Inflammatory macrophage (primary cell): ENCODE measurements at regions not wholly inside any gene's neighbourhood (a gene's known extent, or its start where the extent isn't known, plus 50 kb on each side); places are given as distances from the start of the nearest gene placed in this dataset.

Source experiments
- DNase-seq, 2 donors: peaks; one replicate each; pipeline ENCODE4 v3.0.0-alpha.2; 2020 to 2022

- DNase-seq: no peak
Measured at GRCh38 chr3:118541796-118542195, 492.9 kb downstream of the IGSF11 start.

GRCh38 chr3:118543832-118544231 lies 490.8 kb downstream of the IGSF11 start:
- DNase-seq: no peak

GRCh38 chr3:118544458-118544857 lies 490.2 kb downstream of the IGSF11 start:
- DNase-seq: no peak

DNA sequence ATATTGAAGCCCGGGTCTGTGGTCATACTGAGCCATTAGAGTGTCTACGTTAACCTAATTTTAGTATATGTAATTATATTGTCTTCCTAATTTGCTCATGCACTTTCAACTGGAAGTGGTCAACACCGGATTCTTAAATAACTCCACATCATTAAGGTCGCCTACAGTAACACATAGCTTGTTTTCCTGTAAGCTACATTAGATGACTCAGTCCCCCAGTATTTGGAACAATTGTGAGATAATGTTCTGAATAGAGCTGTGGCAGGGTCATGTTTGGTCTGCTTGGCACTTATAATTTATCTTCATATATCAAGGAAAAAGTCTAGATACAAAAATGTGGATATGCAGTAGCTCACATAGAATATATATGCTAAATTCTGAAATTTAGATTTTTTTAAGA lies 486.2 kb downstream of the IGSF11 start:
- no peak for DNase-seq

- DNase-seq: no peak
Measured at GRCh38 chr3:118550122-118550521, 484.5 kb downstream of the IGSF11 start.

DNA sequence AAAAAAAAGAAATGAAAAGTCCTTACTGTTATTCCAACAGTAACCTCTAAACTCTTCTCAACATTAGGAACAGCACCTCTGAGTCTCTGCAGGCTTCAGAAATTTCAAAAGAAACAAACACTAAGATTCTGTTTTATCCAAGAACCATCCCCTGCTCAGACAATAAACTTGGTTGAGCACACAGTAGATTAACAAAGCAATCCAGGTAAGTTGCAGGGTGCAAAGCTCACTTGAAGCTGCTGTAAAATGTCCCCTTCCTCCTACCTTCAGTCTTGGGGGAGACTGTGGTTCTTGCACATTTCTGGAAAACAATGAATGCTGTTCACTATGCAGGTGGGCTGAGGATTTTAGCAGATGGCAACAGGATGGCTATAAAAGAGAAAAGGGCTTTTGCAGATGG lies 484.1 kb downstream of the IGSF11 start:
- no peak for DNase-seq

GRCh38 chr3:118554148-118554838 lies 480.4 kb downstream of the IGSF11 start:
- DNase-seq: no peak

- DNase-seq: no peak
Measured at GRCh38 chr3:118556983-118557382, 477.7 kb downstream of the IGSF11 start.

DNA sequence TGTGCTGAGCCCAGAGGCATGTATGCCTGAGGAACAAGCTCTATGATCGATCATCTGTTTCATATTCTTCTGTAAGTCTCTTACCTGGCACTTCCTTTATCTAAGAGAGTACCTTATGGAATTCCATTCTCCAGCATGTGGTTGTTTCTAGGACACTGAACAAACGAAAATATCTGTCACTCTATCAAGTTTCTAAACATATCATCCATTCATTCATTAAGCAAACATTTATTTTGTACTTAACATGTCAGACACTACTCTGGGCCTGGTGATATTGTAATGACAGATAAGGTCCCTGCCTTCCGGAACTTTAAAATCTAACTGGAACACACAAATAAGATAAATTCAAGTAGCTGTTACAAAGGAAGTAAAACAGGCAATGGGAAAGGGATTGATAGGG lies 477.1 kb downstream of the IGSF11 start:
- no peak for DNase-seq

DNA sequence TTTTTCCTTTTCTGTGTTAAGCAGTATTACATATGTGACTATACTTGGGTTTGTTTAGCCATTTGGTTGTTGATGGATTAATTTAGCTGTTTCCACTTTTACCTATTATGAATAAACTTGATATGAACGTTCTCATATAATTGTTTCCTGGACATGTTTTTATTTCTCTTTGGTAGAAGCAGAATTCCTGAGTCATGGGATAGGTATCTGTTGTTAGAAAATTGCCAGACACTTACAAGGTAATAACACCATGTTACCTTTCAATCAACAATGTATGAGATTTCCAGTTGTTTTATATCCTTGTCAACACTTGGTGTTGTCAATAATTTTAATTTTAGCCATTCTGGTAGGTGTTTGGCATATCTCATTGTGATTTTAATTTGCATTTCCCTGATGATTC lies 475.4 kb downstream of the IGSF11 start:
- no peak for DNase-seq

DNA sequence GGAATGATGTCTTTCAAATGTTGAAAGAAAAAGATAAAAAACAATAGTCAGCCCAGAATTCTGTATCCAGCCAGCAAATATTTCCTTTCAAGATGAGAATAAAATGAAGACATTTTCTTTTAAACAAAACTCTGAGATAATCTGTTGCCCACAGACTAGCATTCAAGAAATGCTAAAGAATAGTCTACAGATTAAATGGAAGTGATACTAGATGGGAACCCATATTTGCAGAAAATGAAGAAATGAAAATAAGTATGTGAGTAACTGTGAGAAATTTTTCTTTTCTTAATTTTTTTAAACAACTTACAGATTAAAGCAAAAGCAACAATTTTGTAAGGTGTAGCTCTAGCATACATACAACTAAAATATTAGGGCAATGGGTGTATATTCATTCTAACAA lies 469.8 kb downstream of the IGSF11 start:
- DNase-seq: no peak

DNA sequence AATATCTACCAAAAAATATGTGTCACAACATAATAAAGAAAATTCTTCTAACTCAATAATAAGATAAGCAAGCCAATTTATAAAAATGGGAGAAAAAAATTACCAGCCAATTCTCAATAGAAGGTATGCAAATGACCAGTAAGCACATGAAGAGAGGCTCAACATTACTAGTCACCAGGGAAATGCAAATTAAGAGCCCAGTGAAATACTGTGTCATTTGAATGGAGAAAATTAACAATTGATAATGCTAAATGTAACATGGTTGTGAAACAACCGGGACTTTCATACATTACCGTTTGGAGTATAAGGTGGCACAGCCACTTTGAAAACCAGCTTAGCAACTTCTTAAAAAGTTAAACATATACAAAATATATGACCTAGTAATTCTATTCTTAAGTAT lies 460.7 kb downstream of the IGSF11 start:
- DNase-seq: no peak

- no peak for DNase-seq
Measured at GRCh38 chr3:118577055-118577777, 457.4 kb downstream of the IGSF11 start.

DNA sequence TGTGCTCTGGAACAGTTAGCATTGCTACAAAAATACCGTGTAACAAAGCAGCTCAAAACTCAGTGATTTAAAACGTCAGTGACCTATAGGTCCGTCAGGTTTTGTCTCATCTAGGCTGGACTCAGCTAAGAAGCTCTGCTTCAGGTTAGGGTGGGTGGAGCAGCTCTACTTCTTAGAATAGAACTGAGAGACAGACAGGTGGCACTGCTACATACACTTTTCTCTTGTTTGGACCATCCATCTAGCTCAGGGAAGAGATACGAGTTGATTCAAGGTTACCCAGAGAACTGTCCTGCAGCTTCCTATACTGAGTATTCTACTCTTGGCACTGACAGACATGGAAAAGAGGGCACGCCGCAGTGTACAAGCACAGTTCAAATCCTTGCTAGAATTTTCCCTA lies 456.1 kb downstream of the IGSF11 start:
- no peak for DNase-seq

DNA sequence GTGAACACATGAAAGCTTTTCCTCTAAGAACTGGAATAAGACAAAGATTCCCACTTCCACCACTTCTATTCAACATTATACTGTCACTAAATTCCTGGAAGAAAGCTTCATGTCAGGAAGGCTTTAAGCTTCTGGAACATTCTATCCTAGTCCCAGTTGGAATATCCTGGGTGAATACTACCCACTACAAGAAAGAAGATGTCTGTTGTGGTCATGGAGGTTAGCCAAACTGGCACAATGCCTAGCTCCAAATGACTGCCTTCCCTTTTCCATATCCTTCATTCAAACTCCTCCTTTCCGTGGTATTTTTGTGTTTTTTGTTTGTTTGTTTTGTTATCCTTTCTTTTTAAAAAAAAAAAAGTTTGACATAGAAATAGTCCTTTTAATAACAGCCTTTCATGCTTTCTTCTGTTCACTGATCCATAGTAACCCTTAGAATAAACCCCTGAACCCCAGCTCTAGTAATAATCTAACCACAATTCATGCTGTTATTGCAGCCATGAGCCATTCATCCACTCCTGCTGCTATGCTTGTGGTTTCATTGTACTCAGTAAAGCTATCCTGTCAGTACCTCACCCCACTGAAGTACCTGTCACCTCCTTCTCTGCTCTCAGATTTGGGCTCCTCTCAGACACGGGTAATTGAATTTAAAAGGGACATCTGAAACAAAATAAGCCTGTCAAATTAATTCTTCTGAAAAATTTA lies 447.5 kb downstream of the IGSF11 start:
- DNase-seq: no peak

GRCh38 chr3:118587847-118588246 lies 446.8 kb downstream of the IGSF11 start:
- DNase-seq: no peak

DNA sequence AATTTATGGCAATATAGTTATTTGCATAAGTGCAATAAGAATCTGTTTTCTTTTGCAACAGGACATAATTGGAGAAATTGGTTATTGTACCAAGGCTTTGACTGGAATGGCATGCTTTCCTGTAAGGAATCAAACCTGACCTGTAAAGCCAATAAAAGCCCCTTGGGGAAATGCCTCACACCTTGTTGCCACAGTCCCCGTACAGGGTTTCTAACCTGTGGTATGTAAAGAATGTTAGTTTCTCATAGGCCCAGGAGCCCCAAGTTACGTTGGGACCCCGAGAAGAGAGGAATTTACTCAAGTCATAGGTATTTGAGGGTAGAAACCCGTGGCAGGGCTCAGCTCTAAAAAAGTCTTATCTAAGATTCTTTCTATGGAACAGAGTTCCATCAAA lies 441.4 kb downstream of the IGSF11 start:
- DNase-seq: no peak

- no peak for DNase-seq
Measured at GRCh38 chr3:118597184-118597583, 437.5 kb downstream of the IGSF11 start.

DNA sequence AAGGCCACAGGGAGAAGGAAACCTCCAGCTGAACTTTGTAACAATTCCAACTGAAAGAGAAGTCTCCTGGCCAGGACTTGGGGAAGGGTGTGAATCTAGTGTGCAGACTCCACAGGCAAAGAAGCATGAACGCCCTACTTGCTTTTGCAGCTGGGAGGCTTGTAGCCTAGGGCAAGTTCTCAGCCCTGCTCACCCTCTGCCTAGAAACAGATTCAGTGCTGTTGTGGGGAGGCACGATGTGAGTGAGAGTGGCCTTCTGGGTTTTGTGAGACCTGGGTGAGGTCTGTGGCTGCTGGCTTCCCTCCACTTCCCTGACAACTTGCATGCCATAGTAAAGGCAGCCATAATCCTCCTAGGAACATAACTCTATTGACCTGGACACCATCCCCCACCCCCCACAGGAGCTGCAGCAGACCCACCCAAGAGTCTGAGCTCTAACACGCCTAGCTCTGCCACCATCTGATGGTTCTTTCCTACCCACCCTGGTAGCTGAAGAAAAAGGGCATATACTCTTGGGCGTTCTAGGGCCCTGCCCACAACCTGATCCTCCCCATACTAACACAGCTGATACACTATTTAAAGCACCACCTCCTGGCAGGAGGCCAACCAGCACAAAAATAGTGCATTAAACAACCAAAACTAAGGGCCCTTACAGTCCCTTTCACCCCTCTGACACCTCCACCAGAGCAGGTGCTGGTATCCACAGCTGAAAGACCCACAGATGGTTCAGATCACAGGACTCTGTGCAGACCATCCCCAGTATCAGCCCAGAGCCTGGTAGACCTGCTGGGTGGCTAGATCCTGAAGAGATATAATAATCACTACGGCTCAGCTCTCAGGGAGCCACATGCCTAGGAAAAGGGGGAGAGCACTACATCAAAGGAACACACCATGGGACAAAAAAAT lies 426.5 kb downstream of the IGSF11 start:
- DNase-seq: no peak

DNA sequence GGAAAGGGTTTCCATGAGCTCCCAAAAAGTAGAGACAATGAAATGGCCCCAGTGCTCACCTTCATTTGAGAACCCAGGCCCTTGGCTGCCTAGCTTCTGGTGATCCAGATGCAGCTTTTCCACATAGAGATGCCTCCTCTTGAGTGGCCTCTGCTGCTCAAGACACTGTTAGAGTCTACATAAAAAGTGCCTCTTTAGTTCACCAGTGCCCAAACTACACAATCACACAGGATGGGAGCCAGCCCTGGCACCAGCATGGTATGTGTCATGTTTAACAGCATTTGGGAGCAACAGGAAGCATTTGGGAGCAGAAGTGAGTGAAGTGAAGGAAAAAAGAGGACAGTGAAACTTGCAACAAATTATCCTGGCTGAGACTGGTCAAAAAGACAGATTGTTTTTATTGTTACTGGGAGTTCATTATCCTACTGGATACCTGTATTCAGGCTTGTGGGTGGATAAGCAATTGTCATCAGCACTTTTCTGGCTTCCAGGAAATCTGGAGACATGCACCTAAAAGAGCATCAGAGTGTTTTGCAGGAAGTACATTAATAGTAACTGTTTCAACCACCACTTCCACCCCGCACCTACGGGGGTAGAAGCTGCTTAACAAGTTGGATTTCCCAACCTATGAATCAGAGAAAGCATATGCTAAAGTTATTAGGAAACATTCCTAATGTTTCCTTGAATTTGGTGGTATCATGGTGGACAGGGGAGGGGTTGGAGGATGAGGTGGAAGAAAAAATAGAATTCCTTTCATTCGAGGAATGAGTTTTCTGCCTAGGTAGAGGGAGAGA lies 416.2 kb downstream of the IGSF11 start:
- no peak for DNase-seq

DNA sequence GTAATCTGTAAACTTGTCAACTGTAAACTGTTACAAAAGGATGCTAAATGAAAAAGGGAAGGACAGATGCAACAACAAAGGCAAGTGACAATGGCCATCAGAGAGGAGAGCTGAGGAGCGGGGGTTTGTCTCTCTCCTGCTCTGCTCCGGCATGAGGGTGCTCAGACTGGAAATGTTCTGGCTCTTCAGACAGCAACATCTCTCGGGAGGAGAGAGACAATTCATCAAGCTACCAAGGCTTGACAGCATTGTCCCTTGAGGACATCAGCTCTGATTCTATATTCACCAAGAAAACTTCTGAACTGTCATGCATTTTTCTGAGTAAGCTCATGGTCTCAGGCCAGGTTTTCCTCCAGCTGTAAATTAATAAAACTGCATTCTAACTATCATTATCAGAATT lies 408.2 kb downstream of the IGSF11 start:
- no peak for DNase-seq
